HS-27A (cell line): ENCODE measurements at regions not wholly inside any gene's neighbourhood (a gene's known extent, or its start where the extent isn't known, plus 50 kb on each side); places are given as distances from the start of the nearest gene placed in this dataset.
"Not testable (repeated sequence)": the region's sequence is repeated elsewhere in the genome, so short reads cannot be mapped to it uniquely, and the experiment has no call there.

ENCODE experiments used
- DNase-seq: peaks from one replicate; pipeline ENCODE4 v3.0.0-alpha.2; 2012; ENCODE audit warnings: low read depth, missing footprints

GRCh38 chr13:28573595-28574373 is 78.9 kb upstream of the FLT1 start:
- DNase-seq, result no peak

GRCh38 chr13:28572871-28573270 is 77.9 kb upstream of the FLT1 start:
- DNase-seq, result no peak

GRCh38 chr13:28570356-28570755 is 75.4 kb upstream of the FLT1 start:
- not testable (repeated sequence) for DNase-seq

- DNase-seq, result no peak
Observed at GRCh38 chr13:28569886-28570285, 75.0 kb upstream of the FLT1 start.

GRCh38 chr13:28568286-28568685 is 73.4 kb upstream of the FLT1 start:
- no peak for DNase-seq

- no peak for DNase-seq
Observed at GRCh38 chr13:28566891-28567290, 72.0 kb upstream of the FLT1 start.

GRCh38 chr13:28566283-28566682 is 71.4 kb upstream of the FLT1 start:
- no peak for DNase-seq

GRCh38 chr13:28564030-28564429 is 69.1 kb upstream of the FLT1 start:
- no peak for DNase-seq

- DNase-seq, result no peak
Observed at GRCh38 chr13:28563609-28564008, 68.7 kb upstream of the FLT1 start.

- no peak for DNase-seq
Observed at GRCh38 chr13:28560612-28561011, 65.7 kb upstream of the FLT1 start.

- no peak for DNase-seq
Observed at GRCh38 chr13:28559636-28560259, 64.8 kb upstream of the FLT1 start.

GRCh38 chr13:28558567-28558966 is 63.6 kb upstream of the FLT1 start:
- no peak for DNase-seq

GRCh38 chr13:28557725-28558520 is 63.0 kb upstream of the FLT1 start:
- no peak for DNase-seq

GRCh38 chr13:28555096-28555495 is 60.2 kb upstream of the FLT1 start:
- DNase-seq, result no peak

GRCh38 chr13:28553971-28554370 is 59.0 kb upstream of the FLT1 start:
- no peak for DNase-seq

GRCh38 chr13:28552288-28552687 is 57.4 kb upstream of the FLT1 start:
- no peak for DNase-seq

- DNase-seq, result no peak
Observed at GRCh38 chr13:28551498-28551895, 56.6 kb upstream of the FLT1 start.

- DNase-seq, result no peak
Observed at GRCh38 chr13:28550721-28551497, 56.0 kb upstream of the FLT1 start.

GRCh38 chr13:28550091-28550490 is 55.2 kb upstream of the FLT1 start:
- DNase-seq, result no peak

GRCh38 chr13:28548872-28549271 is 53.9 kb upstream of the FLT1 start:
- DNase-seq, result no peak

- DNase-seq, result no peak
Observed at GRCh38 chr13:28548468-28548867, 53.5 kb upstream of the FLT1 start.
